DND-41 (cell line): ENCODE measurements at regions not wholly inside any gene's neighbourhood (a gene's known extent, or its start where the extent isn't known, plus 50 kb on each side); places are given as distances from the start of the nearest gene placed in this dataset.

Source experiments
- CTCF ChIP-seq: IDR thresholded peaks from 2 replicates; pipeline ENCODE4 v1.5.1; 2012; ENCODE audit warnings: borderline replicate concordance, low read length, moderate library complexity, mild to moderate bottlenecking; ENCODE audit not compliant: poor library complexity, severe bottlenecking; ENCODE audit errors: extremely low read depth
- EZH2 ChIP-seq: IDR thresholded peaks from 3 replicates; pipeline ENCODE4 v1.6.1; 2012; ENCODE audit warnings: borderline replicate concordance, low read depth, mild to moderate bottlenecking, moderate library complexity, low read length, inconsistent platforms; ENCODE audit not compliant: severe bottlenecking

GRCh38 chr6:6798448-6798860 lies 209.9 kb downstream of the LY86 start:
- no peak for TF ChIP-seq CTCF
- TF ChIP-seq EZH2 = no peak
